ENCODE measurements at regions not wholly inside any gene's neighbourhood (a gene's known extent, or its start where the extent isn't known, plus 50 kb on each side); places are given as distances from the start of the nearest gene placed in this dataset.
"Not testable (repeated sequence)": the region's sequence is repeated elsewhere in the genome, so short reads cannot be mapped to it uniquely, and the experiment has no call there.

DNA sequence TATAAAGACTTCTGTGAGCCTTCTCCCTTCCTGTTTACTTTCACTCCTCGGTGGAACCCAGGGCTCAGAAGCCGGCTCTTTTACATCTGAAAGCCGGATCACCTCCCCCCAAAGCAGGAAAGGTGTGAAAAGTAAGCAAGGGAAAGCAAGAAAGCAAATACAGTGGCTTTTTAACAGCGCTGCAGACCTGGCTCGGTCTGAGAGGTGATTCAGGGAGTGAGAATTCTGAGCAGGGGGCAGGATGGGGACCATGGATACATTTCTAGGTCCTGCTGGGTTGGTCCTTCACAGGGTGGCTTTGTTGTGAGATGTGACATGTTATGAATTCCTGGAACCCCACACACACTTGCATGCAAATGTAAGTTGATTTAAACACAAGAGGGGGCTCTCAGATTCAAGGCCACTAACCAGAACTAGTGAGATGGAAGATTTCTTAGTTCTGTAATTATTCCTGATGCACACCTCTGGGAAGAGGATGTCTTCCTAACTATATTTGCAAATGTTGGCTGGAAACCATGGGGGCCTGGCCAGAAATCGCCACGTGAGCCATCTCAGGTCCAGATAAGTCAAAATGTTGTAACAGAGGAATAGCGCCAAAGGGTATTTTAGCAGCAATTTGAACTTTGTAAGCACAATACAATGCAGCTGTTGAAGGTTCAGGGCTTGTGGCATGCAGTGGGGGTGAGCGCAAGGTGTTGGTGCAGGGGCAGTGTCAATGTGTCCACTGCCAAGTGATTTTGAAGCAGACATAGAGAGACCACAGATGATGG is 670.1 kb upstream of the LCORL start:
- peaks cover 4% of the 10 kb centered on the region for H3K27me3 Mint-ChIP-seq (ENCODE audit: unreplicated experiment)

DNA sequence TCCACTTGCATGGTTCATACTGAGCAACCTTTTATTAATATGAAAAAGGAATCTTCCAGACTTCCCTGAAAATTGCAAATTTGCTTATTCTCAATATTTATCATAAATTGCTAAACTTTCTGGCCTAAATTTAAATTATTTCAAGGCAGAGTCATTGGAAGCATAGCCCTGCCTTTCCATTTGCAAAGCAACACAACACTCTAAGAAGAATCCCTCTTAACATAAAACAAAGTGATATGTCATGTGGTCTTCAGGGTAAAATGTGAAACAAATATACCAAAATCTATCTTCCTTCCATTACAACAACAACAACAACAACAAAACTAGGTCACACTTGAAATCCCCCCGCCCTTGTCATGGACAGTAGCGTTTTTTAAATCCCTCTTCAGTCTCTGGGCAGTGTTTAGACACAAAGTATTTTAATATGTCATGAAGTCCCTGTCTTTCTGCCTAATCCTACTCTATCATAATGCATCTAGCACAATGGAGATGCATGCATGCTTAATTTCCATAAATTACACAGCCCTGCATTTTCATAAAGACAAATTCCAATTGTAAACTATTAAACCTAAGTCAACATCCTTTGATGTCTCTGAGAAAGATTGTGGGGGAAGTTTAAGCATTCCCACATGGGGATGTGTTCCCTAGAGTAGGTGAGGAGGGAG is 668.9 kb upstream of the LCORL start:
- peaks cover 2% of the 10 kb centered on the region for H3K4me1 Mint-ChIP-seq (ENCODE audit: low read depth, unreplicated experiment)
- H3K9me3 Mint-ChIP-seq (ENCODE audit: unreplicated experiment) = no peaks in the 10 kb centered on the region
- TF ChIP-seq CTCF (IDR thresholded peaks at IDR 0.05; ENCODE audit: partially characterized antibody, unreplicated experiment) = no peak
- no peaks in the 10 kb centered on the region for H3K36me3 Mint-ChIP-seq (ENCODE audit: unreplicated experiment)
- H3K27me3 Mint-ChIP-seq (ENCODE audit: unreplicated experiment) = peaks cover 2% of the 10 kb centered on the region
- no peak overlapping the region for H3K4me3 Mint-ChIP-seq (ENCODE audit: unreplicated experiment)
- DNase-seq = no peak
- no peak overlapping the region for H3K27ac Mint-ChIP-seq (ENCODE audit: unreplicated experiment)

More for the DNA sequence above, 670.1 kb upstream of the LCORL start:
- no peak overlapping the region for H3K4me3 Mint-ChIP-seq (ENCODE audit: unreplicated experiment)
- no peak overlapping the region for H3K27ac Mint-ChIP-seq (ENCODE audit: unreplicated experiment)
- no peaks in the 10 kb centered on the region for H3K36me3 Mint-ChIP-seq (ENCODE audit: unreplicated experiment)
- no peak for TF ChIP-seq CTCF (IDR thresholded peaks at IDR 0.05; ENCODE audit: partially characterized antibody, unreplicated experiment)
- no peaks in the 10 kb centered on the region for H3K4me1 Mint-ChIP-seq (ENCODE audit: low read depth, unreplicated experiment)
- no peaks in the 10 kb centered on the region for H3K9me3 Mint-ChIP-seq (ENCODE audit: unreplicated experiment)
- no peak for DNase-seq

DNA sequence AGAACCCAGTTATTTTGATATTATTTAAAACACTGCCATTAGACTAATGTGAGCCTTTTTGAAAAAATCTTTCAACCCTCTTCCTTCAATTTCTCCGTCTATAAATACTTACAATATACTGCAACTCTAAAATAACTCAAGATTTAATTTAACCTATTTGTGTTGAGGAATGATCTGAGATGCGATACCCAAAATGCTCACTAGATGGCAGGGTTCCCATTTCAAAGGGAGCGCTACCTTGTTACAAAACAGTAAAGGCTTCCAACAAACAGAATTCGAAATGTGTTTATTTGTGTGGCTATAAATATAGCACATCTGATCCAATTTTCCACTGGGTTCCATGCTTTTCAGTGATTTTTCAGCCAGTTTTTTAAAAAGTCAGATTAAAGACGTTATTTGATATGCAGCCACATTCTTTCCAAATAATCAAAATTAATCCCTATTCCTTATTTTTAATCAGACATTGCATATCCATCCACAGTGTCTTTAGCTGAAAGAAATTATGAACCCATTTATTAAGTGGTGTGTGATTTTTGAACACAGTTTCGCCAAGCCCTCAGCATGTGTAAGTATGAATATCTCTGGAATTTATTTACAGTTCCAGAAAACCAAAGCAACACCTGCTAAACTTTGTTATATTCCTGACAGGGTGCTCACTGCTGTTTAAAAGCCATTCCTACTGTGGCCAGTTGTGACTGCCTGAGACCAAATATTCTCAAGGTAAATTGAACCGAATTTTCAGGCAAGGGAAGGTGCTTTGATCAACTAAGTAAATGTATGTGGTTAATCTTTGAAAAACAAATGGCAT is 668.0 kb upstream of the LCORL start:
- Mint-ChIP-seq H3K4me3 (ENCODE audit: unreplicated experiment) (no peak overlapping the region), H3K27ac (ENCODE audit: unreplicated experiment) (no peak overlapping the region), H3K36me3 (ENCODE audit: unreplicated experiment) (no peaks in the 10 kb centered on the region), H3K9me3 (ENCODE audit: unreplicated experiment) (no peaks in the 10 kb centered on the region), H3K4me1 (ENCODE audit: low read depth, unreplicated experiment) (peaks cover 9% of the 10 kb centered on the region), H3K27me3 (ENCODE audit: unreplicated experiment) (peaks cover 2% of the 10 kb centered on the region)
- peak; percentile 46 for DNase-seq
- TF ChIP-seq CTCF (IDR thresholded peaks at IDR 0.05; ENCODE audit: partially characterized antibody, unreplicated experiment) = peak; percentile 91

GRCh38 chr4:18688351-18688750 is 666.8 kb upstream of the LCORL start:
- not testable (repeated sequence) for DNase-seq; H3K27me3 Mint-ChIP-seq (ENCODE audit: unreplicated experiment); H3K4me1 Mint-ChIP-seq (ENCODE audit: low read depth, unreplicated experiment); H3K36me3 Mint-ChIP-seq (ENCODE audit: unreplicated experiment); H3K4me3 Mint-ChIP-seq (ENCODE audit: unreplicated experiment); H3K9me3 Mint-ChIP-seq (ENCODE audit: unreplicated experiment); H3K27ac Mint-ChIP-seq (ENCODE audit: unreplicated experiment)

DNA sequence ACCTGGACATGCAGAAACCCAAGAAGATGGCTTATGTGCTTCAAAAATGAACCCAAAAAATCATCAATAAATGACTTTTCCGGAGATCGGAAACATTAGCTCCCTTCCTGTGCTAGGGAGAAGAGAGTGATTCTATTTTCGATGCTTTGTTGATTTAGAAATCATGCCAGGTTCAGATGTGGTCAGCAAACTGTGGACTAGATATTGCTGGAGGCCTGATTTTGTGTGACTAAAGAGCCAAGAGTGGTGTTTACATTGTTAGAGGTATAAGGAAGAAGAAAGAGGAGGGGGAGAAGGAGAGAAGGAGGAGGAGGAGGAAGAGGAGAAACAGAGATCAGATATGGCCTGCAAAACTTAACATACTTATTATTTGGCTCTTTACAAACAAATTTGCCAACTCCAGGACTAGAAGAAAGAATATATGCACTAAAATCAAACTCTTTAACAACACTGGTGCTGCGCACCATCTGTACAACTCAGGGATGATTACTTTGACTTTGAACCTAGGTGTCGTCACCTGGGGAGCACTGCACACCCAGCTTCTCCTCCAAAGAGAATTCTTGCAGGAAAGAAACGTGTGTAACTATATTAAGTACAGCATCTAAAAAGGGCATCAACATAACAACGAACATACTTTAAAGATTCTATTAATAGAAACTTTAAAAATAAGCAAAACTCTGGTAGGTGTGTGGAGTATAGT is 664.9 kb upstream of the LCORL start:
- Mint-ChIP-seq H3K27me3 (ENCODE audit: unreplicated experiment) (peaks cover 1% of the 10 kb centered on the region), H3K36me3 (ENCODE audit: unreplicated experiment) (no peaks in the 10 kb centered on the region), H3K27ac (ENCODE audit: unreplicated experiment) (no peak overlapping the region), H3K9me3 (ENCODE audit: unreplicated experiment) (no peaks in the 10 kb centered on the region), H3K4me3 (ENCODE audit: unreplicated experiment) (no peak overlapping the region), H3K4me1 (ENCODE audit: low read depth, unreplicated experiment) (peaks cover 9% of the 10 kb centered on the region)
- DNase-seq = no peak
- no peak for TF ChIP-seq CTCF (IDR thresholded peaks at IDR 0.05; ENCODE audit: partially characterized antibody, unreplicated experiment)

Measured in glutamatergic neuron (in vitro differentiated cells).